ENCODE measurements at regions not wholly inside any gene's neighbourhood (a gene's known extent, or its start where the extent isn't known, plus 50 kb on each side); places are given as distances from the start of the nearest gene placed in this dataset.

- DNase-seq: no peak
Measured at GRCh38 chr2:180058993-180059392, 51.9 kb upstream of the CWC22 start.

GRCh38 chr2:180057706-180058412 is 50.8 kb upstream of the CWC22 start:
- DNase-seq: no peak
- H3K4me3 ChIP-seq: no peak overlapping the region
- no peaks in the 10 kb centered on the region for H3K27me3 ChIP-seq
- H3K27ac ChIP-seq: no peak overlapping the region
- TF ChIP-seq CTCF (IDR thresholded peaks at IDR 0.05) (no peak), POLR2A (IDR thresholded peaks at IDR 0.05) (no peak)
- H3K9me3 ChIP-seq: no peaks in the 10 kb centered on the region
- H3K36me3 ChIP-seq: no peaks in the 10 kb centered on the region
- no peaks in the 10 kb centered on the region for H3K4me1 ChIP-seq

More at GRCh38 chr2:180058993-180059392, 51.9 kb upstream of the CWC22 start:
- no peak overlapping the region for H3K27ac ChIP-seq
- no peaks in the 10 kb centered on the region for H3K27me3 ChIP-seq
- no peak for TF ChIP-seq CTCF (IDR thresholded peaks at IDR 0.05)
- no peak for TF ChIP-seq POLR2A (IDR thresholded peaks at IDR 0.05)
- H3K4me3 ChIP-seq: no peak overlapping the region
- no peaks in the 10 kb centered on the region for H3K4me1 ChIP-seq
- H3K9me3 ChIP-seq: no peaks in the 10 kb centered on the region
- no peaks in the 10 kb centered on the region for H3K36me3 ChIP-seq

Small RNA genes in the stretch of these regions (small RNA-seq; reads per million reads assigned to genes)
- gene AC012669.1: 0 reads per million in 2 donors

Data from Peyer's patch (tissue), 4 donors.